MM.1S (cell line): ENCODE measurements at regions not wholly inside any gene's neighbourhood (a gene's known extent, or its start where the extent isn't known, plus 50 kb on each side); places are given as distances from the start of the nearest gene placed in this dataset.

Experiments
- CTCF ChIP-seq: fragments of 300-600 bp; sonication (generic); IDR thresholded peaks from 2 replicates; pipeline ENCODE4 v1.5.1; 2016; ENCODE audit warnings: antibody characterized with exemption, low read length, mixed read lengths
- EZH2 ChIP-seq: fragments of 300-600 bp; sonication (generic); optimal IDR thresholded peaks from 2 replicates; pipeline ENCODE3; 2017; ENCODE audit warnings: low read depth, mild to moderate bottlenecking, antibody characterized with exemption, low read length, mixed read lengths
- EZH2phosphoT487 ChIP-seq: fragments of 300-600 bp; sonication (generic); IDR thresholded peaks from 2 replicates; pipeline ENCODE4 v1.6.1; 2018; ENCODE audit warnings: antibody characterized with exemption, low read length

DNA sequence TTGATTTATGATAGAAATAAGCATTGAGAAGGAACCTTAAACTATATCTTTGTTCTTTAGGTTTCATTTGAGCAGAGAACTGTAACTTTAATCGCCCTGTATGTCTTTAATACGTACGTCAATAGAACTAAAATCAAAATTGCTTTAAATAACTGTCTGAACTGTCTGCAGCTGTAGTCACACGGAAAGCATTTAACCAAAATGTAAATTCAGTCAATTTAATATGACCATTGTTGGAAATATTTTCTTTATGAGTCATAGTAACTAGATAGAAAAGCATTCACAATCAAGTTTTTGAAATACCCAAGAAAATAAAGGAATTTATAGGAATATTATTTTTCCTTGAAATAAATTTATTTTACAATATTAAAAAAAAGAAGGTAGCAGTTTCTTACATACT is 157.1 kb upstream of the CDH6 start:
- TF ChIP-seq EZH2 (no peak), CTCF (no peak), EZH2phosphoT487 (no peak)
